ENCODE measurements at regions not wholly inside any gene's neighbourhood (a gene's known extent, or its start where the extent isn't known, plus 50 kb on each side); places are given as distances from the start of the nearest gene placed in this dataset.

- DNase-seq = no peak
Measured at GRCh38 chr2:2704428-2705090, 373.5 kb upstream of the MYT1L start.

DNA sequence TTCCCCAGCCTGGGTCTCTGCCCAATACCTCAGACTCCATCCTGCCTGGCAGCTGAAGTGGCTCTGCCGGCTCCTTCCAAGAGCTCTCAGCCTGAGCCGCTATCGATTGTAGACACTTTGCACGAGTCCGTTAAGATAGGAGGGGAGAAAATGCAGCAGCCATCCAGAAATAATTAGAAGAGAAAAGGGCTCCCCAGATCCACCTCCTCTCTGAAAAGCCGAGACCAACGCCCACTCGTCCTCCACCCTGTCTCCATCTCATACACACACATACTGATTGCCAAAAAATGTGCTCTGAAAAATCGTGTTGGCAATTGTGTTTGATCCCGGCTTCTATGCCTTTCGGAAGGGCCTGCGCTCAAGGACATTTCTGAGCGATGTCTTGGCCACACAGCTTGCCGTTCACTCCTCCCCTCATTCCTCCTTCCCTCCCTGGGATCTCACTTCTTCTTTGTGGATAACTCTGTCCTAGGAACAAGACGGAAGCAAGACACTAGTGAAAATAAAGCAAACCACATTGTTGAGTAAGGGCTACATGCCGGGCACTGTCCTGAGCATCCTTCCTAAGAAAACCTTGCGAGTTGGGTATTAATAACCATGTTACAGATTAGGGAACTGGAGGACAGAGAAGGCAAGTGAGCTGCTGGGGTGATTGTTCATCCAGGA is 372.8 kb upstream of the MYT1L start:
- DNase-seq = peak; percentile 69

DNA sequence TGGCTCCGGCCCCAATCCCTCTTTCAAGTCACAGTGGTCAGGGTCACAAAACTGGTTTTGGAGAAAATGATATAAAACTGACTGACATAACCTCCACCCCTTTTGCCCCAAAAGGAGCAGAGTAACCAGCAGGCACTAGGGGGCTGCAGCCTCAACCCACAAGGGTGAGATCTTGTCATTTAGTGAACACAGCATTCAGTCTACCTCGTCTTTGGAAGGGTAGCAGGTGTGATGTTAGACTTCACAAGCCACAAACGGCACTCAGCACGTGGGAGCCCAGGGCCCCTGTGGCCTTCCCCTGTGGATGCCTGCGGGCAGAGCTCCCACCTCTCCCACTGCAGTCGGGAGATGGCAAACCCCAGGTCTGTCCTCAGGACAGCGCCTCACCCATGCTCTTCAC is 372.1 kb upstream of the MYT1L start:
- DNase-seq = no peak

DNA sequence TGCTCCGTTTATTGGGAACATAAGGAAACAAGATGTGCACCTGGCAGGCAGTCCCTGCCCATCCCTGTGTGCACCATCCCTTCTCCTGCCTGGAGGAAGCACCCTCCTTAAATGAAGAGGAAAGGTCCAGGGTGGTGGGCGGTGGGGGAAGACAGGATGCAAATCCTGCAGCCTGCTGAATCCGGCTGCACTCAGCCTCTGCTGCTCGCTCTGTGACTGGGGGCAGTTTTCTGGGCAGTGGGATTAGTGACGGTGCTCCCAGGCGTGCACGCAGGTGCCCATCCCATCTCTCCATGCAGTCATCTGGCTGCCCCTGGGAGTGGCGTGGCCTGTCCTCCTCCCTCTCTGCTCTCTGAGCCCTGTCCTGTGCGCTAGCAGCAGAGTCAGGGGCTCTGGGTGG is 371.3 kb upstream of the MYT1L start:
- DNase-seq = no peak

DNA sequence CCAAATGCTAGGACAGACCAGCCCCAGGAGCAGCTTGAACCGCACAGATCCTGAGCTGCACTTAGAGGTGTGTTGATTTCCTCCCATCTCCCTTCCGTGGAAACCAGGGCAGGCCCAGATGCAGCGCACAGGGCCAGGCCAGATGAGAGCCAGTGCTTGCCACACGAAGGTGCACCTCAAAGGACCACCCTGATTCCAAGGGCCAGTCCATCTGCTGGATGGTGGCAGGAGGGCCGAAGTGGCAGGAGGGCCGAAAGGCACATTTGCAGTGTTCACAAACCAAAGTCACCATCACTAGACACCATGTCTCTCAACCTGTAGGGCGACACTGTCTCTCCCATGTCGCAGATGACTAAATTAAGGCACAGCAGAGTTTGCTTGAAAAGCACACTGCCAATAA is 370.7 kb upstream of the MYT1L start:
- no peak for DNase-seq

DNA sequence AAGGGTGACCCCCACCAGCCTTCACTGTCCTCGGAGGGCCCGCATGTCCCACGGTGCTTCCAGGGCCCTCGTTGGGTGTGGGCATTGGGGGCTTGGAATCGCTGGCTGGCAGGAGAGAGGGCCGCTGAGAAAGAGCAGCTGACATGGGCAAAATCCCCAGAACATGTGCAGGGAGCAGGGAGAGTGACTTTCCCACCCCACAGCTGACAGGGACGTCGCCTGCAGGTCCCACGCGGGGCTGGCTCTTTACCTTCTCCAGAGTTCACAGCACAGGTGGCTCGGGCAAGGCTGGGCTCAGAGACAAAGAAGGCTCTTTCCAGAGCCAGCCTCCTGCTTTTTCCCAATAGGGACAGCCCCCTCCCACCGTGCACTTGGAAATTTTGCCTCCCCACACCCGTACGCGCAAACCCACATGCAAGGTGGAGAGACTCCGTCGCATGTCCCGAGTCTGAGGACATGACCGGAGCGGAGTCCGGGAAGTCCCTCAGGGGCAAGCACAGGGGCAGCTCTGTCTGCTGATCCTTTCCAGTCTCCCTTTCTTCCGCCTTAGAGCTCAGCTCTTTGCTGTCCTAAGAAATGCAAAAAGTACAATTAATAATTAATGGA is 370.2 kb upstream of the MYT1L start:
- peak; percentile 48 for DNase-seq

DNA sequence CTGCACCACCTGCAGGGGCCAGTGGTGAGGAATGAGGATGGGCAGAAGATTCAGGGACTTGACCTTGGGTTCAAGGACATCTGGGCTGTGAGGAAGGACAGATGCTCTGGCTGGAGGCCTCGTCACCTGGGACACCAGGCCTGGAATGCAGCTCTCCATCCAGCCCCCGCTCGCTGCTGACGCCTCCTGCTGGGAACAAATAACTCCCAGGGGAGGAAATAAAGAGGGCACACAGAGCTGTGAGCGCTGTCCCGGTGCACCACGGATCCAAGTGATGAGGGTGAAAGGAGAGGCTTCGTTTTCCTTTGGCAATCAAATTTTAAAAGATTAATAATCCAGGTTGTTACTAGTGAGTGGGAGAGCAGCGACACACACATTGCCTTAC is 368.0 kb upstream of the MYT1L start:
- no peak for DNase-seq

DNA sequence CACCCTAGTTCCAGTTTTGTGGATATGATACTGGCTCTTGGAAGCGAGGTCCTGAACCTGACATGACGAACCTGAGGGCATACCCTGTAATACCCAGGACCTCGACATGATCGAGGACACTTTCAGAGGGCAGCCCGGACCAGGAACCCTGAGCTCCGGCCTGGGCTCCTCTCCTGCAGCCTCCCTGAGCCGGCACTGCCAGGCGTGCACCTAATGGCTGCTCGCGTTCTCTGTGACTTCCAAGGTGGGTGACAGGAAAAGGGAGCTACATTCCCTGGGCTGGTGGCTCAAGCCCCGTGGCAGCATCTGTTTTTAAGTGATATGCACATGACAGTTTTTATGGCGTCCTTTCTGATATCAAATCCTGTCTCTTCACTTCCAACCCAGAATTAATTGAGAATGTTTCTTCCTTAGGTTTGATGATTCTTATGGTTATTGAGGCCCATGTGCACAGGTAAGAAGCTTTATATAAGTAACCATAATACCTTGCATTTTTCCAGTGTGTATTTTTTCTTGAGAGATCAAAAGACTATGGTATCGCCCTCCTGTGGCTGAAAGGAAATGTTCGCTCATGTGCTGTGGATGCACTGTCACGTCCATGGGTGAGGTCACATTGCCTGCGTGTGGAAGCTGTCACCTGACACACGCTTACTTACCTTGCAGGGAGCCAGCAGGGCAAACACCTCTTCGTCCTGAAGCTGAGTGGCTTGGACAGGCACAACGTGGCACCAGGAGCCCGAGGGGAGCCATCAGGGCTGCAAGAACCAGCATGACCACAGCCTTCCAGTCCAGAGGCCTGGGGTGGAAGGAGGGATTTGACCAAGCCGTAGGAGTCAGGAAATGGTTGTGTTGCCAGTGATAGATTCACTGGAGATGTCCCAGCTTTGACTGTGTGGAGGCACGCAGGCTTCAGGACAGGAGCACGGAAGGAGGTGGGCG is 367.4 kb upstream of the MYT1L start:
- DNase-seq = peak; percentile 50

DNA sequence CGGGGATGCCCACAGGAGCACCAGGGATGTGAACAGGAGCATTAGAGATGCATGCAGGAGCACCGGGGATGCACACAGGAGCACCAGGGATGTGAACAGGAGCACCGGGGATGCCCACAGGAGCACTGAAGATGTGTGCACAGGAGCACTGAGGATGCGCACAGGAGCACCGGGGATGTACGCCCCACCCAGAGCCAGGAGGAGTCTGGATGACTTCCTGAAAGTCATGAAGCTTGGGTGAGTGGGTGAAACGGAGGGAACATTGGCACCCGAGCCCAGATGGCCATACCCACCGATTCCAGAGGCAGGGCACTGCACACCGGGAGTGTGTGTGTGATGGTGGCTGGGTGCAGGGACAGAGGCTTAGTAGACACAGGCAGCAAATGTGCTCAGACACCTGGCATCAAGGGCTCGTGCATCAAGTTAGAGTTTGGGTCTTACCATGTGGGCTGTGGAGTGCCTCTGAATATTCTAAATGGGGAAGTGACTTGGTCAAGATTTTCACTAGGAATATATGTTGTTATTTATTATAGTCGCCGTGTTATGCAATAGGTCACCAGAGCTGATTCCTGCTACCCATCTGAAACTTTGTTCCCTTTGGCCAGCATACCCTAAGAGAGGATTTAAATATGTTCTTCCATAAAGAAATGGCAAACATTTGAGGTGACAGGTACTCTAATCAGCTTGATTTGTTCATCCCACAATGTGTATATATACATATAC is 365.8 kb upstream of the MYT1L start:
- no peak for DNase-seq

GRCh38 chr2:2696325-2696724 is 365.2 kb upstream of the MYT1L start:
- DNase-seq = no peak

- DNase-seq = no peak
Measured at GRCh38 chr2:2694746-2695145, 363.7 kb upstream of the MYT1L start.

DNA sequence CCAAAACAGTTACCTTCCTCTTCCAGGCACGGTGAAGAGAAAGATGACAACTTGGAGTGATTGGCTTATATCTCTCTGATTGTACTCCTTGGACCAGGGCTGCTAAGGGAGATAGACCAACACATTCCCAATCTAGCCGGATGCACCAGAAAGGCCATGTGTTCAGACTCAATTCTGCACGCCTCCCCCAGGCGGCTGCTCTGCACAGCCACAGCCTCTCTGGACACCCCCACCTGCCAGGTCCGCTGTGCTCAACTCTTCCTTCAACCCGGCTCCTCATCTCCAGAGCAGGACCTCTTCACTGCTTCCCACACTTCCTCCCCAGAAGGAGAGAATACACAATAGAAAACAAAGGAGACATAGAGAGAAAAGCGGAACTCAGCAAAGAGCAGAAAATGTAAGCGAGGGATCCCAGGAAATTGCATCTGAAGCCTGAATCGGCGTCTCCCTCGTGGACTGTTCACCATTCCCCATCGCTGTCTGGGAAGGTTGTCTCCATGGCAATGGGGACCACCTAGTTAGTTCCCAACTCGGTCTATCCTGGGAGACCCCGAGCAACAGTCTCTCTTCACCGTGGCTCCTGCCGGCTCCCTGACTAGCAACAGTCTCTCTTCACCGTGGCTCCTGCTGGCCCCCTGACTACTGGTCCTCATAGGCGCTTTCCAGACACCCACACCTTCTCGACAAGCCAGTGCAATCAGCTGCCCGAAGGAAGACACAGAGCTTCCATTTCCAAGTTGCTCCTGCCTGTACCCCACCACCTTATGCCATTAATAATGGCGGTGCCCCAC is 361.7 kb upstream of the MYT1L start:
- DNase-seq = no peak

- DNase-seq = no peak
Measured at GRCh38 chr2:2691419-2691818, 360.3 kb upstream of the MYT1L start.

GRCh38 chr2:2690985-2691384 is 359.9 kb upstream of the MYT1L start:
- no peak for DNase-seq

DNA sequence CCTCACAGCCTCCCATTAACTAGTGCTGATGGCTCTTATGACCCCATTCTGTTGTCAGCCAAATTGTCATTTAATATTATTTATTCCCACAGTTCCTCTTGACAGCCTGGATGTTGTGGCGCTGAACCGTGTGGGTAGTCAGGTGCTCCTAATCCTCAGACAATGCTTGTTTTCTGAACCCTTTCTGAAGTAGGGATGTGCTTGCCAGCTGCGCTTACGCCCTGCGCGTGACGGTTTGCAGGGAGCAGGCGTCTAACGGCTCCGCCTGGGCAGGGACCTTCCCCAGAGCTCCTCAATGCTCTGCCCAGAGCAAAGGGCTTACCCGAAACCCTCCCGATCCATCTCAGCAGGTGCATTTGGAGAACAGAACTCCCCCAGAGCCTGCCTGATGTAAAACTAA is 358.2 kb upstream of the MYT1L start:
- no peak for DNase-seq

DNA sequence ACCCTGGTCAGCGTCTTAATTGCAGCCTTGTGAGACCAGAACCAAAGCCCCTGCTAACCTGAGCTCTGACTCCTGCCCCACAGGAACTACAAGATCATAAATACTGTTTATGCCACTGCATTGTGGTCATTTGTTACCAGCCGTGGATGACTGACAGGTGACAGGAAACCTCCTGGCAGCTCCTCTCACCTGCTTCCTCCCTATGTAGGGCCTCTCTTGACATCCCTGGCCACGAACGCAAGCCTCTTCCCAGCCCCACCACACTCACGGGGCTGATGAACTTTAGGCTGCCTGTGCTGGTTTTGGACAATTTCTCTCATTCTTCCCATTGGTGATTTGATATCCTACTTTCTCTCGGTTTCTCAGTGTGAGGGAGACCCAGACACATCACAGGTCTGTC is 357.2 kb upstream of the MYT1L start:
- no peak for DNase-seq

DNA sequence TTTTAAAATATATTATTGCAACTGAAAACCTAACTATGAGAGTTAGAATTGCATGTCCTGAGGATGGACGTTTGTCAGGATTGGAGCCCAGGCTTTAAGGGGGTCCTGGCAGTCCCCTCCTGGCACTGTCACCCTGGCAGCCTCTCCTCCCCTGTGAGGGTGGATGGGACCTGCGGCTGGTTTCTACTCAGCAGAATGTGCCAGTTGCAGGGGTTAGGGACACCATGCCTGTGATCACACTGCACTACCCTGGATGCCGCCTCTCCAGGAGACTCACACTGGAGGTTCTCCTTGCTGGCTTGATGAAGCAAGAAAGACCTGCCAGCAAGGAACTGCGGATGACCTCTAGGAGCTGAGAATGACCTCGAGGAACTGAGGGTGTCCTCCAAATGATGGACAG is 356.7 kb upstream of the MYT1L start:
- no peak for DNase-seq

GRCh38 chr2:2686222-2686621 is 355.1 kb upstream of the MYT1L start:
- no peak for DNase-seq

DNA sequence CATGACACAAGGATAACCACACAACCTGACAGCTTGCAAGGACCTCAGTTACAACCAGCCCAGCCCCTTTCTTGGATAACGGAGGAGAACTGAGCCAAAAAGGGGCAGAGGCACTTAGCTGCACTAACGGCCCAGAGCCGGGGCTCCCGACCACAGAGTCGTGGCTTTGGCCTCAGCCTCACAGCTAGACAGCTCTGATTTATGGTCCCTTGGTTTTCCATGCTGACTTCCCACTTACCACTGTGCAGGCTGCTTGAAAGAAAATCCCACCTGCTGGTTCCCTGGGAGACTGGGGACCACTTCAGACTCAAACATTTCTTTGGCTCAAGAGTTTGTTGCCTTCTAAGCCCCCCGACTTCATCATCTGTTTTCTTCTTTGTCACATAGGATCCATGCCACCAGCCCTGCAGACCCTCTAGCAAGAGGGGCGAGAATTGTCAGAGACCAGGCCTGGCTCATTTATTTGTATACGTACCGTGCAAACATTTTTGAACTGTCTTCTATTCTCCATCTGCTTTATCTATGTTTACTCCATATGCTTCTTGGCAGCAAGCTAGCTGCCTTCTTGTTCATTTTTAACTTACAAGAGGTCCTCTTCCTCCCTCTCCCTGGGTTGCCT is 352.6 kb upstream of the MYT1L start:
- DNase-seq = no peak

DNA sequence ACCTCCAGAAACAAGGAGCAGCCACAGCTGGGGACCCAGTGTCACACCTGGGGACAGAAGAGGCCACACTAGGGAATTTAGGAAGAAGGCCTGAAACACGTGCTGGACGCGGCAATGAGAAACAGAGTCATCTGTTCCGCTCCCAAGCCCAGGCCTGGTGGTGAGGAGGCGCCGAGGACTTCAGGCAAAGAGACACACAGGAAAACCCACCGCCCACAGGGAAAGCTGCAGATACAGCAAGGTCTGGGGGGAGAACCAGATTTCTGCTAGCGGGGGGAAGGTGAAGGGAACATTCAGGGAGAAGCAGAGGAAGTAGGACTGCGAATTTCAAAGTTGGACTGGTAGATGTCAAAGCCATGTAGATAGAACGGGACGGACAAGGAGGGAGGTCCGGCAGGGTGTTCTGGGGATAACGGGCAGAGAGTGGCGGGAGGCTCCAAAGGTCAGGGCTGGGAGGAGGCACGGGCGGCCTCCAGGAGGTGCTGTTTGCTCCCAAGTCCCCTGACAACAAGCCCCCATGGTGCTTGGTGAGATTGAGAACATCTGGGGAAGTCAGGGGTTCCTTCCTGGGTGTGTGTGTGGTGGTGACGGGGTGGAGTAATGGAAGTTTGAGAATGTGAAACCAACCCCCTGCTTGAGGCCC is 351.7 kb upstream of the MYT1L start:
- no peak for DNase-seq

GRCh38 chr2:2681711-2682251 is 350.7 kb upstream of the MYT1L start:
- DNase-seq = no peak

All from retina (tissue), 1 donor.